ENCODE measurements at regions not wholly inside any gene's neighbourhood (a gene's known extent, or its start where the extent isn't known, plus 50 kb on each side); places are given as distances from the start of the nearest gene placed in this dataset.

DNA sequence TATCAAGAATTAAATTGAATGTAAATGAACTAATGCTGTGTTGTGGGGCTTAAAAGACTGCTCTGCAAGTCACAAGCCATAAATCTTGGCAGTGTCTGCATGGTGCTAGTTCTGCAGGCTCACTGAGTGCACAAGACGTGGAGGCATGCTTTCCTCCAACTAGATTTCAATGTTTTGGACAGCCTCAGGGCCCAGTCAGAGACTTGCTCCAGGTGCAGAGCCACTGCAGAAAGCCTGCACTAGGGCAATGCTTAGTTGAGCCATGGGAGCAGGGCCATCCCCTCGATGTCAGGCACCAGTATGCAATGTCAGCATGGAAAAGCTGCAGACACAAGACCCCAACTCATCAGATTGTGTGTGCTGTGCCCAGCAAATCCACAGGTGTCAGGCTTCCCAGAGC is 234.5 kb upstream of the CDIN1 start:
- Histone ChIP-seq H2AK5ac (ENCODE audit: insufficient read length, low read length) (no peak overlapping the region), H3K9me3 (ENCODE audit: control insufficient read depth, low read depth, low read length) (no peaks in the 10 kb centered on the region), H3K4me1 (ENCODE audit: insufficient read depth, low read length) (no peaks in the 10 kb centered on the region), H2AFZ (ENCODE audit: low read length) (no peak overlapping the region), H3K27me3 (ENCODE audit: insufficient read depth, low read length) (no peaks in the 10 kb centered on the region), H3K79me1 (ENCODE audit: insufficient read depth, low read depth, low read length, poor library complexity, severe bottlenecking) (no peaks in the 10 kb centered on the region), H2BK120ac (ENCODE audit: low read depth, low read length, poor library complexity, severe bottlenecking) (no peak overlapping the region), H3T11ph (ENCODE audit: low read length) (no peak overlapping the region), H4K5ac (ENCODE audit: insufficient read length, low read depth, low read length) (no peak overlapping the region), H3K18ac (ENCODE audit: insufficient read length, low read depth, low read length) (no peak overlapping the region), H3K23ac (ENCODE audit: insufficient read length, low read depth, low read length) (no peak overlapping the region), H2BK12ac (ENCODE audit: insufficient read length, low read depth, low read length) (no peak overlapping the region), H2BK15ac (ENCODE audit: low read depth, low read length) (no peak overlapping the region), H3K23me2 (ENCODE audit: insufficient read length, low read depth, low read length, poor library complexity, severe bottlenecking) (no peaks in the 10 kb centered on the region), H2BK5ac (ENCODE audit: insufficient read length, low read length) (no peak overlapping the region), H3K27ac (ENCODE audit: insufficient read length, low read depth, low read length) (no peak overlapping the region), H4K8ac (replicated peaks; ENCODE audit: insufficient read length, low read depth, low read length) (no peak overlapping the region), H4K20me1 (ENCODE audit: control insufficient read depth, insufficient read depth, insufficient read length) (no peaks in the 10 kb centered on the region), H3K14ac (ENCODE audit: insufficient read depth, low read length) (no peak overlapping the region), H3K4ac (ENCODE audit: low read depth, low read length) (no peak overlapping the region), H3K79me2 (ENCODE audit: insufficient read depth, low read length) (no peaks in the 10 kb centered on the region), H3K4me2 (ENCODE audit: insufficient read depth, insufficient read length, low read length) (no peak overlapping the region), H3K56ac (ENCODE audit: insufficient read length, low read depth, low read length) (no peak overlapping the region), H3K9ac (ENCODE audit: extremely low read depth, insufficient read length, low read length) (no peak overlapping the region), H4K91ac (ENCODE audit: insufficient read length, low read depth, low read length) (no peak overlapping the region), H2BK20ac (ENCODE audit: low read depth, low read length, poor library complexity, severe bottlenecking) (no peak overlapping the region)
- no peaks in the 10 kb centered on the region for H3K4me1 Mint-ChIP-seq
- H3K4me3 Mint-ChIP-seq: no peak overlapping the region
- no peaks in the 10 kb centered on the region for H3K27me3 Mint-ChIP-seq (ENCODE audit: low read depth)
- TF ChIP-seq, protein P1, sequence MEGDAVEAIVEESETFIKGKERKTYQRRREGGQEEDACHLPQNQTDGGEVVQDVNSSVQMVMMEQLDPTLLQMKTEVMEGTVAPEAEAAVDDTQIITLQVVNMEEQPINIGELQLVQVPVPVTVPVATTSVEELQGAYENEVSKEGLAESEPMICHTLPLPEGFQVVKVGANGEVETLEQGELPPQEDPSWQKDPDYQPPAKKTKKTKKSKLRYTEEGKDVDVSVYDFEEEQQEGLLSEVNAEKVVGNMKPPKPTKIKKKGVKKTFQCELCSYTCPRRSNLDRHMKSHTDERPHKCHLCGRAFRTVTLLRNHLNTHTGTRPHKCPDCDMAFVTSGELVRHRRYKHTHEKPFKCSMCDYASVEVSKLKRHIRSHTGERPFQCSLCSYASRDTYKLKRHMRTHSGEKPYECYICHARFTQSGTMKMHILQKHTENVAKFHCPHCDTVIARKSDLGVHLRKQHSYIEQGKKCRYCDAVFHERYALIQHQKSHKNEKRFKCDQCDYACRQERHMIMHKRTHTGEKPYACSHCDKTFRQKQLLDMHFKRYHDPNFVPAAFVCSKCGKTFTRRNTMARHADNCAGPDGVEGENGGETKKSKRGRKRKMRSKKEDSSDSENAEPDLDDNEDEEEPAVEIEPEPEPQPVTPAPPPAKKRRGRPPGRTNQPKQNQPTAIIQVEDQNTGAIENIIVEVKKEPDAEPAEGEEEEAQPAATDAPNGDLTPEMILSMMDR (conservative IDR thresholded peaks at IDR 0.05): no peak
- no peaks in the 10 kb centered on the region for H3K36me3 Mint-ChIP-seq (ENCODE audit: insufficient read depth in 1 of 3, low read depth in 3 of 3)
- peak overlapping the region in 1 of 3 experiments; percentile 32; a peak in 1 of 7 replicates for H3K27ac Mint-ChIP-seq
- DNase-seq: no peak
- H3K9me3 Mint-ChIP-seq: no peaks in the 10 kb centered on the region
- no CpG with 5 or more reads among the region's 2 CpGs for WGBS (ENCODE audit: extremely low coverage, insufficient read length, low lambda C conversion rate)

Data from H9 (cell line).